Right lung (tissue), 2 donors: ENCODE measurements at regions not wholly inside any gene's neighbourhood (a gene's known extent, or its start where the extent isn't known, plus 50 kb on each side); places are given as distances from the start of the nearest gene placed in this dataset.
"Not testable (repeated sequence)": the region's sequence is repeated elsewhere in the genome, so short reads cannot be mapped to it uniquely, and the experiment has no call there.

ENCODE experiments used
- DNase-seq, 2 donors: peaks; one replicate each; pipeline ENCODE4 v3.0.0-alpha.2; 2013

DNA sequence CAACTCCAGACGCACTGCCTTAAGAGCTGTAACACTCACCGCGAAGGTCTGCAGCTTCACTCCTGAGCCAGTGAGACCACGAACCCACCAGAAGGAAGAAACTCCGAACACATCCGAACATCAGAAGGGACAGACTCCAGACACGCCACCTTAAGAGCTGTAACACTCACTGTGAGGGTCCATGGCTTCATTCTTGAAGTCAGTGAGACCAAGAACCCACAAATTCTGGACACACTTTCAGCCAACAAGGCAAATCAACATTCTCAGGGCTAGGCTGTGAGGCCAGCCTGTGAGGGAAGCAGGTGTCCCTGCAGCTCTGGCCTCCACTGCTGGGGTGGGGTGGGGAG, 275.3 kb downstream of the ADGRD1 start:
- DNase-seq: not testable (repeated sequence)

- DNase-seq: peak; percentile 31 to 48
Observed at GRCh38 chr12:131229426-131230339, 276.0 kb downstream of the ADGRD1 start.

GRCh38 chr12:131230340-131231031, 276.8 kb downstream of the ADGRD1 start:
- DNase-seq: no peak

DNA sequence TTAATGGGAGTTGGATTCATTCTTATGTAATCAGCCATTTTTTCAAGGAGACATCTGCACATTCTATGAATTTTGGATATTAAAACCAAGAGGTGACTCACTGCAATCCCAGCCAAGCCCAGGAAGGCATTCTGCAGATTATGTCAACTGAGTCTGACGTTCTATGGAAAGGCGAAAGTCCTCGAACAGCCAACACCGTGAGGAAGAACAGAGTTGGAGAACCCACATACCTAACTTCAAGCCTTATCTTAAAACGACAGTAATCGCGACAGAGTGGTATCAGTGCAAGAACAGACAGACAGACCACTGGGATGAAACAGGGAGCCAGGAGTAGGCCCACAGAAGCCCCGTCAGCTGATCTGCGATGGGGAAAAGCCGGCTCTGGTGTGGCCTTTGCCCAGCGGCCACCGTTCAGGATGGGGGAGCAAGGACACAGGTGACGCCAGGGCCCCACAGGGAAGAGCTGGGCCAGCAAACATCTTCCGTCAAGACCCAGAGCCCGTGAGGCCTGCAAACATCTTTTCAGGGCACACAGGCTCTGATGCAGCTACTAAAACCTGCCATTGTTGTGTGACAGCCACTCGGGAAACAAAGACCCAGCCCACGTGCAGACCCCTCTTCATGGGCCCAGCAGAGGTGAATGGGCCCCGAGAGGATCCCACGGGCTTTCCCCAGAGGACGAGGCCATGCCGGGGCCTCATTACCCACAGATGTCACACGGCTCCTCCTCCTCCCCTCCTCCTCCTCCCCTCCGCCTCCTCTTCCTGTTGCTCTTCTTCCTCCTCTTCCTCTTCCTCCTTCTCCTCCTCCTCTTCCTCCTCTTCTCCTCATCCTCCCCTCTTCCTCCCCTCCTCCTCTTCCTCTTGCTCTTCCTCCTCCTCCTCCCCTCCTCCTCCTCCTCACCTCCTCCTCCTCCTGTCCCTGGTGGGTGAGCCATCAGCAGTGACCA, 277.6 kb downstream of the ADGRD1 start:
- DNase-seq: no peak

DNA sequence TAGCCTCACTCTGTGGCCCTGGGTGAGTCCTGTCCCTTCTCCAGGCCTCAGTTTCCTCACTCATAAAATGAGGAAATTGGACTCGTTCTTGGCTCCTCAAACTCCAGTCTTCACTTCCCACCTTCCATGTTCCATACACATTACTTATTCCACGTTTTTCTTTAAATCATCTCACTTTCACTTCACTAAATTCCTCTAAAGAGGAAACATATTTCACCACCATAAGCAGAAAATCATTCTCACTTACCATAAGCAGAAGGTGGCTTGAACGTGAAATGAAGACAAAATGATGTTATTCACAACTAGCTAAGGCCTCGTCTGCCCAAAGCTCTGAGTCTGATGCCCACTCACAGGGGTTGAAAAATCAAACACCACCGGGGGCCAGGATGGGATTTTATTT, 278.3 kb downstream of the ADGRD1 start:
- no peak for DNase-seq

GRCh38 chr12:131232872-131233271, 279.2 kb downstream of the ADGRD1 start:
- DNase-seq: not testable (repeated sequence)

DNA sequence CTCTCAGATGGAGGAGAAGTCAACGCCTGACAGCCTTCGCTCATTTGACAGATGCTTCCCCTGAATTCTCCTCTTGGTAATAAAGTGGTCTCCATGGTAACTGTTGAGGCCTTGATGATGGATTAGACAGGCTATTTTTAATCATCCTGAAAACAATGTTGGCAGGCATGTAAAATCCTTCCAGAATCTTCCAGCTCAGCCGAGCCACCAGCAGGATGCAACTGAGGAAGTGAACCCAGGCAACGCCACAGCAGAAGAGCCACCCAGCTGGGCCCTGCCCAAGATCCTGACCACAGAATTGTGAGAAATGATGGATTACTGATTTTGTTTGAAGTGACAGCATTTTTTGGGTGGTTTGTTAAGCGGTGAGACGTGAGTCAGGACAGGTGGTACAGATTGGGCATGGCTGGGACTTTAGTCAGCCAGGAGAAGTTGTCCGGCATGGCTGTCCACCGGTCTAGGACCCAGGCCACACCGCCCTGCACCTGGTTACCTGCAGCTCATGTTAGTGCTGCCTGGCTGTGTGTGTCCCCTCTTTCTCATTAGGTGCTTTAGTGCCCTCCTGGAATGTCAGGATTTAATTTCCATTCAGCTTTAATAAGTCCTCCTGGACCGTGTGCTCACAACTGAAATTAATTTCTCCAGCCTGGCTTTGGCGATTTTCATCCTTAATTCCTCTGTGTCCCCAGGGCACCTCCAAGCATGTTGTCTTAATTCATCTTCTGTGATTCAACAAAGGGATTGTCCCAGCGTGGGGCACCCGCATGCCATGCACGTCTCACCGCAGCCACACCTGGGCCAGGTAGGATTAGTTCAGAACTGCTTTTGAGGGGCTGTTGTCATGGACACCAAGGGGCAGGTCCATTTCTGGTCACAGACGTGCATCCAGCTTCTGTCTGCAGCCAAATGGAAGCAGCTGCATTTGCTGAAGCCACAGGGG, 280.4 kb downstream of the ADGRD1 start:
- not testable (repeated sequence) for DNase-seq

DNA sequence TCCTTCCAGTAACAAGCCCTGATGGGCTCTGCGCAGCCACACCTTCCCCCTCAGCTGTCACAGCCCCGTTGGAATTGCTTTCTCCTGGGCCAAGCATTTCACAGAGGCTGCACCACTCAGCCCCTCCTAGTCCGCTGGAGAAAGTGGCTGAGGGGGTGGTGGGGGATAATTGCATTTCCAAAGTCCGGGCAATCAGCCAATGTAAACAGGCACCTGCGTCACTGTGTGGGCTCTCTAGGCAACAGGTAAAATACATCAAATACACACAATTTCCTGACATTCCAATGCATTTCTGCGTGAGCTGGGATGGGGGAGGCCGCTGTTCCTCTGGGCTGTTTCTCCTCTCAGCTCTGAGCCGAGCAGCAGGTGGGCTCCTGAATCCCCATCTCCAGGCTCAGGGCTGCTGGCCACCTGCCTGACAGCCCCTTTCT, 281.1 kb downstream of the ADGRD1 start:
- DNase-seq: not testable (repeated sequence)

DNA sequence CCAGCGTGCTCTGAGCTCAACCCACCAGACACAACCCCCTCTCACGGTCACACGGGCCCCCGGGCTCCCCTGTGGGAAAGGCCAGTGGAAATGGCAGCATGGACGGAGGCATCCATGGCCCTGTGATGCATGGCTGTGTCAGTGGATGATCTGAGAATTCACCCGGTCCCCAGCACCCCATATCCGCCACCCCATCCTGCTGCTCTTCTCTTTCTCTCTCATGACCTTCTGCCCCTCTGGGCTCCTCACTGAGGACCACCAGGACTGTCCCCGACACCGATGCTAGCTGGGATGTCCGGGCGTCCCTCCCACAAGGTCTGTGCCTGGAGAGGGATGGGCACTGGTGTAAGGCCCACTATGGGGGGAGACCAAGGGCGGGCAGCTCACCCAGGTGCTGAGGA, 282.2 kb downstream of the ADGRD1 start:
- DNase-seq: no peak

DNA sequence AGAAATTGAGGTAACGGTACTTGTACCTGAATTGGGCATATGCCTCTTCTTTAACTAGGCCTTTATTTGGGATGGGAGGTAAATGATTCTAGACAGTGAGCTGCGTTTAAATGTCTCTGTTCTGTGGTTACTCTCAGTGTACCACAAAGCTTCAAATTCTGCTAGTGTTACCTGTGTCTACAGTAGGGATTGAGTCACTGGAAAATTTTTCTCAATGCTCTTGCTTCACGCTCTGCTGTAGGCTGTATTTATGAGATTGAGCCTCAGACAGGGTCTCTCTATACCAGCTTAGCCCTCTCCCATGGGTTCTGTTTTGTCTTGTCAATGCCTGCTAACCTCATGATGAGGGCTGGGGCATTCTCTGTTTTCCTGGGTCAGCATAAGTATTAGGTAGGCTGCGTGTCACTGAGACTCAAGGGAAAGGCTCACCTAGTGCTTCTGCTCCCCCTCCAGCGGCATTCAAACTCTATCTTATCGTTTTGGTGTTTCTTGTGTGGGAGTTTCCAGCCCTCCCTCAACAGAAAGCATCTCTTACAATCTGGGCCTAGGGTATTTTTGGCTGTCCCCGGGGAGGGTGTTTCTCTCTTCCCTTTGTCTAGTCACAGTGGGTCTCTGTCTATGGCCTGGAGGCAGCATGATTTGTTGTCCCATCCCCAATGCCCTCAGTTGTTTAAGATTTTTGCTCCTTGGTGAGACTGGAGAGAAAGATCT, 285.8 kb downstream of the ADGRD1 start:
- DNase-seq: no peak

DNA sequence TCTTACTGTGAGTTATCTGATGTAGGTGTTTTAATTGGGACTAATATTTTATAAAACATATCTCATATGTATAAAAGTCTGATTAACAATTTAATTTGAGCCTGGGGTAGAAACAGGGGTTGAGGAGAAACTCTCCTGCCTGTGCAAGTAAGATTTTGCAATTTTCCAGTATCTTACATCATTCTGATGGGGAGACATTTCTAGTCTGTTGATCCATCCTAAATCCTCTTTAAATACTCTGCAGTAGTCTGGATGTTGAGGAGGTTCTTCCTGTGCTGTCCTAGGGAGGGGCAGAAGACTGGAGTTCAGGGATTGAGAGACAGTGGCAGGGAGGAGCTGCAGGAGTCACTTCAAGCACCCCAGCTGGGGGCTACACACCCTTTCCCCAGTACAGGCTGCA, 287.8 kb downstream of the ADGRD1 start:
- no peak for DNase-seq

DNA sequence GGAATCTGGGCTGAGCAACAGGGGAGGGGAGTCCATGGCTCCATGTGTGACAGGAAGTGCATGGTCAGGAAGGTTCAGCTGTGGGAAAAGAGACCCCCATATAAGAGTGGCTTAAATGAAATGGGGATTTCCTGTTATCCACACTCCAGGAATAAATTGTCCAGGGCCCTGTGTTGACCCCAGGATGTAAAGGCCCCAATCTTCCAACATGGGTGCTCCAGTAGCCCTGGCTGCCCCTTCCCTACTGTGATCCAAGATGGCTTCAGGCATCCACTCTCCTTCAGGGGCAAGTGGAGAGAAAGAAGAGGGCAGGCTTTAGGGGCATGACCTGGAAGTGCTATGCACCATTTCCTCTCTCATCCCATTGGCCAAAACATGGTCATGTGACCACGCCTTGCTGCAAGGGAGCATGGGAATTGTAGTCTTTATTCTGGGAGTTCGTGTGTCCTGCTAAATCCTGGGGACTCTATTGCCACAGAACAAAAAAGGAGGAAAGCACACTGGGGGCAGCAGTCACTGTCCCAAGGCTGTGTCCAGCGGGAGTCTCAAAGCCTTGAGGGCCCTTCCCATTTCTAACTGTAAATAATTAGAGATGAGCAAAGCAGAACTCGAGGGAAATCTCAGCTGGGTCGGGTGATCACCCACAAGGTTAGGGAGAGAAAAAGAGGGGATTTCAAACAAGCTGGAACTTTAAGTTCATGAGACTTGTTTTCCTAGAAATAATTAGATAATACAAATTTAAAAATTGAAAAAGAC, 289.2 kb downstream of the ADGRD1 start:
- no peak for DNase-seq

DNA sequence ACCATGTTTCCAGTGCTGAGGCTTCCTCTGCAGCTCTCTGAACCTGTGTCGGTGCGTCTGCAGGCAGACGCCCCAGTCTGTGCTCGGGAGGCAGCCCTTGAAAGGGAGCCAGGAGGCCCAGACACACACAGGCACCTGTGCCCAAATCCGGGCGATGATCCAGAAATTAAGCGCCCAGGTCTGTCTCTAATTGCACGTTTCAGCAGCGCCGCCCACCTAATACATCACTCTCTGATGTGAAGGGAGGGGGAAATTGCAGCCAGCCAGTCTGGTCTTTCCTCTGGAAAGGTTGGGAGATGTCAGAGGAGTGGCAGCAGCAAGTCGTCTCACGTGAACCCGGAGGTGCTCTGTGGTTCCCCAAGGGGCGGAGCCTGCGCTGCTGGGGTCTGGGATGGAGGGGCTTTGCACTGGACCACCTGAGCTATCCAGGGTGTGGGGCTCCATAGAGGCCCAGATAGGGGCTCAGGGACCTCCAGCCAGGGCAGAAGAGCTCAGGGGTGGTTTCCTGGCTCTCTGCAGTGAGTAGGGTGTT, 290.5 kb downstream of the ADGRD1 start:
- not testable (repeated sequence) for DNase-seq

GRCh38 chr12:131245161-131245560, 291.5 kb downstream of the ADGRD1 start:
- not testable (repeated sequence) for DNase-seq

- DNase-seq: no peak
Observed at GRCh38 chr12:131245564-131246355, 292.1 kb downstream of the ADGRD1 start.

GRCh38 chr12:131247026-131247725, 293.5 kb downstream of the ADGRD1 start:
- DNase-seq: not testable (repeated sequence)

DNA sequence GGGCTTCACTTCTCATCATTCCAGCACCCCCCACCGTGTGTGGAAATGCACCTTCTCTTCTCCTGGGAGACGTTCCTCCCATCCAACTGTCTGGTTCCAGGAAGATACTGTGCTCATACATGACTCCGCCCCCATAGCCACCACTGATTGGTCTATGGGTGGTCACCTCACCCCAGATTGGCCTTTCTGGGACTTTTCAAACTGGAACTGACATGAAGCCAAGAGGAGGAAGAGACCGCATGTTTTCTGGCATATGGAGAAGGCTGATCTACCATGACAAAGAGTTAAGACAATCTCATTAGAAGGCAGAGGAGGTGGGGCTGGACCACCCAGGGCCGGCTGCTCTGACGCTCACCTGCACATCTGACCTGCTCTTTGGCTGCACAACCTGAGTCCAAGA, 294.2 kb downstream of the ADGRD1 start:
- not testable (repeated sequence) for DNase-seq
